DOHH2 (cell line): ENCODE measurements at regions not wholly inside any gene's neighbourhood (a gene's known extent, or its start where the extent isn't known, plus 50 kb on each side); places are given as distances from the start of the nearest gene placed in this dataset.

Experiments
- EZH2phosphoT487 ChIP-seq: fragments of 200-600 bp; sonication (generic); IDR thresholded peaks from 2 replicates; pipeline ENCODE4 v1.6.1; 2017; ENCODE audit warnings: borderline replicate concordance, mild to moderate bottlenecking, antibody characterized with exemption, low read length, moderate library complexity, mixed read lengths
- TF ChIP-seq, protein P1 (sequence below): fragments of 200-600 bp; sonication (generic); IDR thresholded peaks from one replicate; pipeline ENCODE4 v1.5.1; 2014; ENCODE audit warnings: antibody characterized with exemption, mild to moderate bottlenecking, low read depth, low read length; ENCODE audit not compliant: poor library complexity, severe bottlenecking

- TF ChIP-seq, protein P1, sequence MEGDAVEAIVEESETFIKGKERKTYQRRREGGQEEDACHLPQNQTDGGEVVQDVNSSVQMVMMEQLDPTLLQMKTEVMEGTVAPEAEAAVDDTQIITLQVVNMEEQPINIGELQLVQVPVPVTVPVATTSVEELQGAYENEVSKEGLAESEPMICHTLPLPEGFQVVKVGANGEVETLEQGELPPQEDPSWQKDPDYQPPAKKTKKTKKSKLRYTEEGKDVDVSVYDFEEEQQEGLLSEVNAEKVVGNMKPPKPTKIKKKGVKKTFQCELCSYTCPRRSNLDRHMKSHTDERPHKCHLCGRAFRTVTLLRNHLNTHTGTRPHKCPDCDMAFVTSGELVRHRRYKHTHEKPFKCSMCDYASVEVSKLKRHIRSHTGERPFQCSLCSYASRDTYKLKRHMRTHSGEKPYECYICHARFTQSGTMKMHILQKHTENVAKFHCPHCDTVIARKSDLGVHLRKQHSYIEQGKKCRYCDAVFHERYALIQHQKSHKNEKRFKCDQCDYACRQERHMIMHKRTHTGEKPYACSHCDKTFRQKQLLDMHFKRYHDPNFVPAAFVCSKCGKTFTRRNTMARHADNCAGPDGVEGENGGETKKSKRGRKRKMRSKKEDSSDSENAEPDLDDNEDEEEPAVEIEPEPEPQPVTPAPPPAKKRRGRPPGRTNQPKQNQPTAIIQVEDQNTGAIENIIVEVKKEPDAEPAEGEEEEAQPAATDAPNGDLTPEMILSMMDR, result no peak
- no peak for TF ChIP-seq EZH2phosphoT487
These were observed 91.9 kb upstream of the PTPRD start for GRCh38 chr9:10704720-10705119.
